ENCODE measurements at regions not wholly inside any gene's neighbourhood (a gene's known extent, or its start where the extent isn't known, plus 50 kb on each side); places are given as distances from the start of the nearest gene placed in this dataset.

DNA sequence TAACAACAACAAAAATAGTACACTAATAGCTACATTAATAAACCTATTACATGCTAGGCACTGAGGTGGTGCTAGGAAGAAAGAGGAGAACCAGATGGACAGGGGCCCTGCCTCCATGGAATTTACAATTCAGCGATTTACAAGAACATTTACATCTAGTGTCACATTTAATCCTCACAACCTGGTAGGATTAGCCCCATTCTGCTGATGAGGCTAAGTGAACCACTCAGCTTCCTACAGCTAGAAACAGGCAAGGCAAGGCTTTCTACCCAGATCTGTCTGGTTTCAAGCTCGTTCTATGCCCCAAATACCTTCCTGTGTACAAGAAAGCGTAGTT is 368.4 kb downstream of the BUD13 start:
- in situ Hi-C loops (cut with MboI; ENCODE audit: low pct_unique_long_range_greater_than_20kb, low sequenced_read_pairs, unreplicated experiment) = no loop called here
- TF ChIP-seq, protein P1, sequence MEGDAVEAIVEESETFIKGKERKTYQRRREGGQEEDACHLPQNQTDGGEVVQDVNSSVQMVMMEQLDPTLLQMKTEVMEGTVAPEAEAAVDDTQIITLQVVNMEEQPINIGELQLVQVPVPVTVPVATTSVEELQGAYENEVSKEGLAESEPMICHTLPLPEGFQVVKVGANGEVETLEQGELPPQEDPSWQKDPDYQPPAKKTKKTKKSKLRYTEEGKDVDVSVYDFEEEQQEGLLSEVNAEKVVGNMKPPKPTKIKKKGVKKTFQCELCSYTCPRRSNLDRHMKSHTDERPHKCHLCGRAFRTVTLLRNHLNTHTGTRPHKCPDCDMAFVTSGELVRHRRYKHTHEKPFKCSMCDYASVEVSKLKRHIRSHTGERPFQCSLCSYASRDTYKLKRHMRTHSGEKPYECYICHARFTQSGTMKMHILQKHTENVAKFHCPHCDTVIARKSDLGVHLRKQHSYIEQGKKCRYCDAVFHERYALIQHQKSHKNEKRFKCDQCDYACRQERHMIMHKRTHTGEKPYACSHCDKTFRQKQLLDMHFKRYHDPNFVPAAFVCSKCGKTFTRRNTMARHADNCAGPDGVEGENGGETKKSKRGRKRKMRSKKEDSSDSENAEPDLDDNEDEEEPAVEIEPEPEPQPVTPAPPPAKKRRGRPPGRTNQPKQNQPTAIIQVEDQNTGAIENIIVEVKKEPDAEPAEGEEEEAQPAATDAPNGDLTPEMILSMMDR (IDR thresholded peaks at IDR 0.05; ENCODE audit: extremely low read depth, insufficient read depth, missing control alignments) = no peak
- no peak for DNase-seq (ENCODE audit: low spot score)

DNA sequence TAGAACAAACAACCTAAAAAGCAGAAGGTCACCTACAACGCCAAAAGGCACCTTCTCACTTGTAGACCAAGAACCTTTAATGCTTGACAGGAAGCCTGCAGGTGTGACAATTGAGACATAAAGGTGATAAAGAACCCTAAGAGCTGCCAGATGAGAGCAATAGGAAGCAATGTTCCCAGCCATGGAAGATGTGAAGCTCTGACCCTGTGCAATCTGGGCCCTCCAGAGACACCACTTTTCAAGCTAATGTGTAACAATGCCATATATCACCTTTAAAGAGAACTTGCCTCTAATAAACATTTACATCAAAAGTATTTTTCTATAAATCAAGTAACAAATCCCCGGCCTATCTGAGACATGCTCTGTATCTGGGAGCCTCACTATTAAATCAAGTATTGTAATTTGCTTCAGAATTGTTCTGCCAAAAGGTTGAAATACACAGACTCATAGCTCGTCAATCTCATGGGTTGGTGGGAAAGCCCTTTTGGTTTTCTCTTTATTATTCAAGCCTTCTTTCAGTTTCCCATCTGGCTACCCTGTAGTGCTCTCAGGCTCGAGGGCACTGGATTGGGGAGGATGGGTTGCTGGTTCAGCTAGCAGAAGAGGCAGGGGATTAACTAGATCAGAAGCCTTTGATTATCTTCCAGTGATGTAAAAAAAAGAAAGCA is 368.9 kb downstream of the BUD13 start:
- TF ChIP-seq, protein P1 (IDR thresholded peaks at IDR 0.05; ENCODE audit: extremely low read depth, insufficient read depth, missing control alignments) = no peak
- DNase-seq (ENCODE audit: low spot score) = no peak
- in situ Hi-C loops (cut with MboI; ENCODE audit: low pct_unique_long_range_greater_than_20kb, low sequenced_read_pairs, unreplicated experiment) = no loop called here

DNA sequence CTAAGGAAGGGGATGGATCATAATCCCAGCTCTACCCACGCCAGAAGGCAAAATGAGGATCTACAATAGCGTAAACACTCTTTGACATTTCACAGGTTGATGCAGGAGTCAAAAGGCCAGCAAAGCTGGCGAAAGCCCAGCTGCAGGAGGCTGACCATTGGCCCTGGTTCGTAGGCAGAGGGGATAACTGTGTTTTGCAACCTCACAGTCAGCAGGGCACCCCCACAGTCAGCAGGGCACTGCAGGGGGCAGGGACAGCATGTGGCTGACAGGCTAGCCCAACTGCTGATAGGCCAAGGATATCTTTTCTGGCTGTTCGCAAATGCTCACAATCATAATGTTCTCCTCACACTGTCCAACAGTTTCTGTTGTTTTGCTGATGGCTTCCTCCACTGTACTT is 372.7 kb downstream of the BUD13 start:
- in situ Hi-C loops (cut with MboI; ENCODE audit: low pct_unique_long_range_greater_than_20kb, low sequenced_read_pairs, unreplicated experiment) = no loop called here
- TF ChIP-seq, protein P1 (IDR thresholded peaks at IDR 0.05; ENCODE audit: extremely low read depth, insufficient read depth, missing control alignments) = no peak
- no peak for DNase-seq (ENCODE audit: low spot score)

DNA sequence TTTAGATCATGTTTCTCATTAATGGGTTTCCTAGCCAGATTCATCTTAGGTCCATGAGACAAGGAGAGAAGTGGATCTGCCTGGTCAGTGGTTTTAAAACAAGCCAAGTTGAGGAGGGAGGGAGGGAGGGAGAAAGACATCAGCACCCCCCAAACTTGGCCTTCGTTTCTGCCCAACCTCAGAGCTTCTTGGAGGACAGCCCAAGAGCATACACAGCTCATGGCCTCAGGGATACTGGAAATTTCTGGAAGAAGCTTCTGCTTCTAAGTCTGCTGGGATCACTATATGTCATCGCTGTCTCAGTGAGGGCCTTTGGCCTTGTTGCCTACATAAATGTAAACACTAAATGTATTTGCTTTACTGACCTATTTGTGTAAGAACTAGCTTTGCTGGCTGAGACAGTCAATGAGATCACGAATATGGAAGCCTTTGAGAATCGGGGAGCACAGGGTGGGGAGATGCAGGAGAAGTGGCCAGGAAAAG is 375.1 kb downstream of the BUD13 start:
- TF ChIP-seq, protein P1 (IDR thresholded peaks at IDR 0.05; ENCODE audit: extremely low read depth, insufficient read depth, missing control alignments) = no peak
- DNase-seq (ENCODE audit: low spot score) = no peak
- in situ Hi-C loops (cut with MboI; ENCODE audit: low pct_unique_long_range_greater_than_20kb, low sequenced_read_pairs, unreplicated experiment) = no loop called here

DNA sequence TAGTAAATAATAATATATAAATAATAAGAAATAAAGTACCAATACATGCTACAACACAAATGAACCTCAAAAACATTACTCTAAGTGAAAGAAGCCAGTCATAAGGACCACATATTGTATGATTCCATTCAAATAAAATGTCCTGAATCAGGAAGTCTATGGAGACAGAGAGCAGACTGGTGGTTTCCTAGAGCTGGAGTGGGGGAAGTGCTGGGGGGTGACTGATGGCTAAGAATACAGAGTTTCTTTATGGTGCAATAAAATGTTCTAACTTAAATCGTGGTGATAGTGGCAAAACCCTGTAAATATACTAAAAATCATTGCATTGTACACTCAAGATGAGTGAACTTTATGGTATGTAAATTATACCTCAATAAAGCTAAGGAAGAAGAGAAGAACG is 376.5 kb downstream of the BUD13 start:
- in situ Hi-C loops (cut with MboI; ENCODE audit: low pct_unique_long_range_greater_than_20kb, low sequenced_read_pairs, unreplicated experiment) = no loop called here
- TF ChIP-seq, protein P1 (IDR thresholded peaks at IDR 0.05; ENCODE audit: extremely low read depth, insufficient read depth, missing control alignments) = no peak
- no peak for DNase-seq (ENCODE audit: low spot score)

DNA sequence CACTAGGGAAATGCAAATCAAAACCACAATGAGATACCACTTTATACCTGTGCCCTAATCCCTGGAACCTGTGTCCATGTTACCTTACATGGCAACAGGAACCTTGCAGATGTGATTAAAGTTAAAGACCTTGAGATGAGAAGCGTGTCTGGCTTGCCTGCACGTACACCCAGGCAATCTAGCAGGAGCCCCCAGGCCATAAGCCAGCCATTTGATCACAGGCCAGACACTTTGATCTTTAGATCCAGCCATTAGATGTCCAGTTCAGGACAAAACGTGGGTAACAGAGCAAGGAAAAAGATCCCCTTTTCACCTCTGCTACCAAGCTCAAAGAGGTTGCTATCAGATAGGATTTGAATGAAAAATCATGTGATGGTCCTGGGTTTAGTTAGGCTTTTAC is 378.8 kb downstream of the BUD13 start:
- DNase-seq (ENCODE audit: low spot score) = no peak
- TF ChIP-seq, protein P1 (IDR thresholded peaks at IDR 0.05; ENCODE audit: extremely low read depth, insufficient read depth, missing control alignments) = no peak
- in situ Hi-C loops (cut with MboI; ENCODE audit: low pct_unique_long_range_greater_than_20kb, low sequenced_read_pairs, unreplicated experiment) = no loop called here

All from GM13977 (cell line).